MM.1S (cell line): ENCODE measurements at regions not wholly inside any gene's neighbourhood (a gene's known extent, or its start where the extent isn't known, plus 50 kb on each side); places are given as distances from the start of the nearest gene placed in this dataset.

ENCODE experiments used
- DNase-seq: peaks from one replicate; pipeline ENCODE4 v3.0.0-alpha.2; 2015
- H2AFZ ChIP-seq: fragments of 300-600 bp; sonication (generic); 2 replicates; pipeline ENCODE4 v1.6.0; 2016; ENCODE audit warnings: antibody characterized with exemption, low read length
- H3F3A ChIP-seq: fragments of 300-600 bp; sonication (generic); 2 replicates; pipeline ENCODE4 v1.6.1; 2016; ENCODE audit warnings: mild to moderate bottlenecking, antibody characterized with exemption, low read length, moderate library complexity, mixed read lengths; ENCODE audit not compliant: insufficient read depth
- H3K27ac ChIP-seq: fragments of 300-600 bp; sonication (generic); 2 replicates; pipeline ENCODE4 v1.5.1; 2016; ENCODE audit warnings: mild to moderate bottlenecking, low read length
- H3K27me3 ChIP-seq: fragments of 300-600 bp; sonication (generic); replicated peaks from 2 replicates; pipeline ENCODE4 v1.6.0; 2016; ENCODE audit warnings: low read length; ENCODE audit not compliant: insufficient read depth
- H3K36me3 ChIP-seq: fragments of 300-600 bp; sonication (generic); replicated peaks from 2 replicates; pipeline ENCODE4 v1.6.1; 2016; ENCODE audit warnings: mild to moderate bottlenecking, low read length, mixed read lengths; ENCODE audit not compliant: insufficient read depth
- H3K4me1 ChIP-seq: fragments of 300-600 bp; sonication (generic); 2 replicates; pipeline ENCODE4 v1.6.1; 2016; ENCODE audit warnings: low read length, mixed read lengths
- H3K4me2 ChIP-seq: fragments of 300-600 bp; sonication (generic); 2 replicates; pipeline ENCODE4 v1.6.0; 2016; ENCODE audit warnings: low read depth, low read length
- H3K4me3 ChIP-seq: fragments of 300-600 bp; sonication (generic); 2 replicates; pipeline ENCODE4 v1.5.1; 2016; ENCODE audit warnings: low read length, mixed read lengths
- H3K79me2 ChIP-seq: fragments of 300-600 bp; sonication (generic); 2 replicates; pipeline ENCODE4 v1.6.1; 2016; ENCODE audit warnings: mixed run types, low read length, mixed read lengths
- H3K9ac ChIP-seq: fragments of 300-600 bp; sonication (generic); 2 replicates; pipeline ENCODE4 v1.6.1; 2016; ENCODE audit warnings: low read length, mixed read lengths
- H3K9me2 ChIP-seq: fragments of 300-600 bp; sonication (generic); replicated peaks from 2 replicates; pipeline ENCODE4 v1.6.1; 2016; ENCODE audit warnings: mild to moderate bottlenecking, low read length, mixed read lengths; ENCODE audit not compliant: insufficient read depth
- H3K9me3 ChIP-seq: fragments of 300-600 bp; sonication (generic); replicated peaks from 2 replicates; pipeline ENCODE4 v1.6.1; 2016; ENCODE audit warnings: mild to moderate bottlenecking, low read length, mixed read lengths; ENCODE audit not compliant: insufficient read depth
- H4K20me1 ChIP-seq: fragments of 300-600 bp; sonication (generic); 2 replicates; pipeline ENCODE4 v1.6.1; 2016; ENCODE audit warnings: mild to moderate bottlenecking, low read length, moderate library complexity, mixed read lengths; ENCODE audit not compliant: insufficient read depth
- EZH2 ChIP-seq: fragments of 300-600 bp; sonication (generic); optimal IDR thresholded peaks from 2 replicates; pipeline ENCODE3; 2017; ENCODE audit warnings: low read depth, mild to moderate bottlenecking, antibody characterized with exemption, low read length, mixed read lengths
- EZH2phosphoT487 ChIP-seq: fragments of 300-600 bp; sonication (generic); IDR thresholded peaks from 2 replicates; pipeline ENCODE4 v1.6.1; 2018; ENCODE audit warnings: antibody characterized with exemption, low read length
- TF ChIP-seq, protein P1 (sequence below): fragments of 300-600 bp; sonication (generic); IDR thresholded peaks from 2 replicates; pipeline ENCODE4 v1.5.1; 2016; ENCODE audit warnings: antibody characterized with exemption, low read length, mixed read lengths

DNA sequence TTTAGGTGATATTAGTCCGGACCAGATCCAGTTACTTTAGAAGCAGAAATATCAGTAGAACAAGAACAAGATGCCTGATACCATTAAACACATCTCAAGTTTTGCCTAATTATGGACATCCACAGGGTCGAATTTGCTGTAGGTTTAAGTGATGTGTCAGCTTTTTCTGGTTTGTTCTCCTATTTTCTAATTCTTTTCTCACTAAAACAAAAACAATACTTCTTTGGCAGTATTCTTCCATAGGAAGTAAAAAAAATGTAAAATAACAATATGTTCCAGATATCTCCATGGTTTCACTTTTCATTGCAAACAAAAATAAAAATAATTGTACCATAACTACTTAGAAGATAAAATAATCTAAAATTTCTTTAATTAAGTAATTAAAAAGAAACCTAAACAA, 265.7 kb downstream of the SHOX2 start:
- Histone ChIP-seq H3K27me3 (no peaks in the 10 kb centered on the region), H3K36me3 (no peaks in the 10 kb centered on the region), H3K4me3 (no peak overlapping the region), H3K27ac (no peak overlapping the region), H3K4me2 (no peak overlapping the region), H2AFZ (no peak overlapping the region), H3K9me2 (no peaks in the 10 kb centered on the region), H3K79me2 (no peaks in the 10 kb centered on the region), H4K20me1 (no peaks in the 10 kb centered on the region), H3K9me3 (no peaks in the 10 kb centered on the region), H3K9ac (no peak overlapping the region), H3K4me1 (no peaks in the 10 kb centered on the region), H3F3A (no peaks in the 10 kb centered on the region)
- DNase-seq = no peak
- TF ChIP-seq EZH2 (no peak), EZH2phosphoT487 (no peak)
- TF ChIP-seq, protein P1, sequence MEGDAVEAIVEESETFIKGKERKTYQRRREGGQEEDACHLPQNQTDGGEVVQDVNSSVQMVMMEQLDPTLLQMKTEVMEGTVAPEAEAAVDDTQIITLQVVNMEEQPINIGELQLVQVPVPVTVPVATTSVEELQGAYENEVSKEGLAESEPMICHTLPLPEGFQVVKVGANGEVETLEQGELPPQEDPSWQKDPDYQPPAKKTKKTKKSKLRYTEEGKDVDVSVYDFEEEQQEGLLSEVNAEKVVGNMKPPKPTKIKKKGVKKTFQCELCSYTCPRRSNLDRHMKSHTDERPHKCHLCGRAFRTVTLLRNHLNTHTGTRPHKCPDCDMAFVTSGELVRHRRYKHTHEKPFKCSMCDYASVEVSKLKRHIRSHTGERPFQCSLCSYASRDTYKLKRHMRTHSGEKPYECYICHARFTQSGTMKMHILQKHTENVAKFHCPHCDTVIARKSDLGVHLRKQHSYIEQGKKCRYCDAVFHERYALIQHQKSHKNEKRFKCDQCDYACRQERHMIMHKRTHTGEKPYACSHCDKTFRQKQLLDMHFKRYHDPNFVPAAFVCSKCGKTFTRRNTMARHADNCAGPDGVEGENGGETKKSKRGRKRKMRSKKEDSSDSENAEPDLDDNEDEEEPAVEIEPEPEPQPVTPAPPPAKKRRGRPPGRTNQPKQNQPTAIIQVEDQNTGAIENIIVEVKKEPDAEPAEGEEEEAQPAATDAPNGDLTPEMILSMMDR = no peak

DNA sequence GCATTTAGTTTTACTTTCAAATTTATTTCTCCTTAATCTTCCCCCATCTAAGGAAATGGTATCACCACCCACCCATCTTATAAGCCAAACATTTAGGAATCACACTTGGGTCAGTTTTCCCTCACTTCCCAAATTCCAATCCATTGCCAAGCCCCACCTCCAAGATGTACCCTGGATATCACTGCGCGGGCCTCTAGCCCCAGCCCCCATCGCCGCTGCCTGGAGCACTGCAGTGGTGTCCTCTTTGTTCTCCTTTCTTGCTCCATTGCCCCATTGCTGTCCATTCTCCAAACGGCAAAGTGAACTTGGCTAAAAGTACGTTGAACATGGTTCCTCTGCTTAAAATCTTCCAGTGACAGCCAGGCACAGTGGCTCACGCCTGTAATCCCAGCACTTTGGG, 267.8 kb downstream of the SHOX2 start:
- Histone ChIP-seq H3K27me3 (no peaks in the 10 kb centered on the region), H3K9me2 (no peaks in the 10 kb centered on the region), H3K4me3 (no peak overlapping the region), H3K36me3 (no peaks in the 10 kb centered on the region), H3K4me2 (no peak overlapping the region), H3K9ac (no peak overlapping the region), H3K4me1 (no peaks in the 10 kb centered on the region), H3K79me2 (no peaks in the 10 kb centered on the region), H3K27ac (no peak overlapping the region), H2AFZ (no peak overlapping the region), H3F3A (no peaks in the 10 kb centered on the region), H3K9me3 (no peaks in the 10 kb centered on the region), H4K20me1 (no peaks in the 10 kb centered on the region)
- no peak for DNase-seq
- no peak for TF ChIP-seq EZH2
- TF ChIP-seq, protein P1 = no peak
- TF ChIP-seq EZH2phosphoT487 = no peak

DNA sequence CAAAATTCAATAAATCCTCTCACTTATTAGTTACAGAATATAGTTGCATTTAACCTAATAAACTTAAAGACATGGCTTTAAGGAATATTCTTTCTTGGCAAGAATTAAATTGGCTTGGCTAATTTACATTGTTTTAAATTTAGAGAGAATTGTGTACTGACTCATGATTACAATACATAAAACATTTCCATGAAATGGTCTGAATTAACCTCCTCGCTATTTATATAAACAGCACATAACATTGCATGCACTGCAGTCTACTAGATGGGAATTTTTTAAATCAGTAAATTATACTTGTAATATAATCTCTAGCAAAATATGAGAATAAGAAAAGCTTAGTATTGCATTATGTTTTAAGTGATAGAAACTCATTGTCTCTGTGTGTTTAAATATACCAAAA, 268.9 kb downstream of the SHOX2 start:
- no peaks in the 10 kb centered on the region for H3K36me3 ChIP-seq
- H3K4me2 ChIP-seq = no peak overlapping the region
- TF ChIP-seq EZH2 (no peak), EZH2phosphoT487 (no peak)
- TF ChIP-seq, protein P1 = no peak
- no peak for DNase-seq
- H2AFZ ChIP-seq = no peak overlapping the region
- H3F3A ChIP-seq = no peaks in the 10 kb centered on the region
- no peak overlapping the region for H3K9ac ChIP-seq
- H3K27me3 ChIP-seq = no peaks in the 10 kb centered on the region
- H4K20me1 ChIP-seq = no peaks in the 10 kb centered on the region
- H3K79me2 ChIP-seq = no peaks in the 10 kb centered on the region
- no peaks in the 10 kb centered on the region for H3K4me1 ChIP-seq
- H3K9me3 ChIP-seq = no peaks in the 10 kb centered on the region
- H3K4me3 ChIP-seq = no peak overlapping the region
- H3K9me2 ChIP-seq = no peaks in the 10 kb centered on the region
- H3K27ac ChIP-seq = no peak overlapping the region
